H9 (cell line): ENCODE measurements at regions not wholly inside any gene's neighbourhood (a gene's known extent, or its start where the extent isn't known, plus 50 kb on each side); places are given as distances from the start of the nearest gene placed in this dataset.

Experiments
- DNase-seq: peaks from one replicate; pipeline ENCODE4 v3.0.0-alpha.2; 2017
- H2AFZ ChIP-seq: one replicate; pipeline ENCODE4 v1.6.1; 2013; ENCODE audit warnings: mild to moderate bottlenecking, low read length, control low read depth, moderate library complexity
- H2AK5ac ChIP-seq: 2 replicates; pipeline ENCODE4 v1.6.1; 2013; ENCODE audit warnings: low read length, control low read depth, mixed read lengths; ENCODE audit not compliant: insufficient read length
- H2BK120ac ChIP-seq: one replicate; pipeline ENCODE4 v1.6.1; 2013; ENCODE audit warnings: low read depth, mild to moderate bottlenecking, low read length, control low read depth, inconsistent platforms; ENCODE audit not compliant: poor library complexity, severe bottlenecking
- H2BK12ac ChIP-seq: 2 replicates; pipeline ENCODE4 v1.6.1; 2013; ENCODE audit warnings: low read length, control low read depth, mixed read lengths, low read depth; ENCODE audit not compliant: insufficient read length
- H2BK15ac ChIP-seq: 2 replicates; pipeline ENCODE4 v1.6.1; 2013; ENCODE audit warnings: low read depth, low read length, control low read depth
- H2BK20ac ChIP-seq: one replicate; pipeline ENCODE4 v1.6.1; 2013; ENCODE audit warnings: low read depth, mild to moderate bottlenecking, low read length, control low read depth, inconsistent platforms; ENCODE audit not compliant: poor library complexity, severe bottlenecking
- H2BK5ac ChIP-seq: 2 replicates; pipeline ENCODE4 v1.6.1; 2013; ENCODE audit warnings: low read length, control low read depth, mixed read lengths; ENCODE audit not compliant: insufficient read length
- H3K14ac ChIP-seq: 2 replicates; pipeline ENCODE4 v1.6.1; 2013; ENCODE audit warnings: low read length, control low read depth; ENCODE audit not compliant: insufficient read depth
- H3K18ac ChIP-seq: 2 replicates; pipeline ENCODE4 v1.6.1; 2013; ENCODE audit warnings: low read depth, mild to moderate bottlenecking, mixed read lengths, low read length, control low read depth; ENCODE audit not compliant: insufficient read length
- H3K23ac ChIP-seq: 2 replicates; pipeline ENCODE4 v1.6.1; 2013; ENCODE audit warnings: low read length, control low read depth, mixed read lengths, low read depth; ENCODE audit not compliant: insufficient read length
- H3K23me2 ChIP-seq: 2 replicates; pipeline ENCODE4 v1.6.1; 2013; ENCODE audit warnings: low read depth, mild to moderate bottlenecking, mixed read lengths, low read length, control low read depth; ENCODE audit not compliant: insufficient read length, poor library complexity, severe bottlenecking
- H3K27ac ChIP-seq: 2 replicates; pipeline ENCODE4 v1.5.1; 2013; ENCODE audit warnings: low read length, control low read depth, mixed read lengths, low read depth; ENCODE audit not compliant: insufficient read length
- H3K27me3 ChIP-seq: 2 replicates; pipeline ENCODE4 v1.6.1; 2013; ENCODE audit warnings: low read length, control low read depth, inconsistent platforms; ENCODE audit not compliant: insufficient read depth
- H3K4ac ChIP-seq: 2 replicates; pipeline ENCODE4 v1.6.1; 2013; ENCODE audit warnings: low read depth, mild to moderate bottlenecking, control low read depth, inconsistent platforms, low read length, moderate library complexity
- H3K4me1 ChIP-seq: 2 replicates; pipeline ENCODE4 v1.6.1; 2013; ENCODE audit warnings: low read length, control low read depth, inconsistent platforms; ENCODE audit not compliant: insufficient read depth
- H3K4me2 ChIP-seq: 2 replicates; pipeline ENCODE4 v1.6.1; 2013; ENCODE audit warnings: low read length, control low read depth, mixed read lengths; ENCODE audit not compliant: insufficient read length, insufficient read depth
- H3K56ac ChIP-seq: 2 replicates; pipeline ENCODE4 v1.6.1; 2013; ENCODE audit warnings: low read depth, mild to moderate bottlenecking, mixed read lengths, low read length, control low read depth; ENCODE audit not compliant: insufficient read length
- H3K79me1 ChIP-seq: 2 replicates; pipeline ENCODE4 v1.6.1; 2013; ENCODE audit warnings: low read depth, mild to moderate bottlenecking, moderate library complexity, low read length, control low read depth, inconsistent platforms; ENCODE audit not compliant: insufficient read depth, poor library complexity, severe bottlenecking
- H3K79me2 ChIP-seq: 2 replicates; pipeline ENCODE4 v1.6.1; 2013; ENCODE audit warnings: low read length, control low read depth, inconsistent platforms; ENCODE audit not compliant: insufficient read depth
- H3K9ac ChIP-seq: 2 replicates; pipeline ENCODE4 v1.6.1; 2013; ENCODE audit warnings: low read length, control low read depth, mixed read lengths; ENCODE audit not compliant: insufficient read length; ENCODE audit errors: extremely low read depth
- H3K9me3 ChIP-seq: one replicate; pipeline ENCODE4 v1.6.1; 2013; ENCODE audit warnings: low read depth, low read length, inconsistent platforms; ENCODE audit not compliant: control insufficient read depth
- H3T11ph ChIP-seq: one replicate; pipeline ENCODE4 v1.6.1; 2013; ENCODE audit warnings: mild to moderate bottlenecking, low read length, control low read depth, inconsistent platforms
- H4K20me1 ChIP-seq: one replicate; pipeline ENCODE4 v1.6.1; 2013; ENCODE audit not compliant: control insufficient read depth, insufficient read length, insufficient read depth
- H4K5ac ChIP-seq: 2 replicates; pipeline ENCODE4 v1.6.1; 2013; ENCODE audit warnings: low read depth, mild to moderate bottlenecking, mixed read lengths, low read length, control low read depth; ENCODE audit not compliant: insufficient read length
- H4K8ac ChIP-seq: replicated peaks from 2 replicates; pipeline ENCODE4 v1.6.1; 2013; ENCODE audit warnings: low read length, control low read depth, mixed read lengths, low read depth; ENCODE audit not compliant: insufficient read length
- H4K91ac ChIP-seq: 2 replicates; pipeline ENCODE4 v1.6.1; 2013; ENCODE audit warnings: low read depth, mild to moderate bottlenecking, moderate library complexity, mixed read lengths, low read length, control low read depth; ENCODE audit not compliant: insufficient read length
- H3K27ac Mint-ChIP-seq, 3 experiments: 2 replicates in 2 of 3; 3 replicates in 1 of 3; pipeline ENCODE4 v1.8.0; 2020 to 2021; ENCODE audit warnings: mixed read lengths in 3 of 3, mild to moderate bottlenecking in 1 of 3, moderate library complexity in 1 of 3
- H3K27me3 Mint-ChIP-seq: 2 replicates; pipeline ENCODE4 v1.8.0; 2021; ENCODE audit warnings: low read depth, mild to moderate bottlenecking, moderate library complexity, mixed read lengths
- H3K36me3 Mint-ChIP-seq, 3 experiments: 2 replicates in 2 of 3; 3 replicates in 1 of 3; pipeline ENCODE4 v1.8.0; 2020 to 2021; ENCODE audit warnings: low read depth in 3 of 3, mixed read lengths in 3 of 3; ENCODE audit not compliant: insufficient read depth in 1 of 3
- H3K4me1 Mint-ChIP-seq, 2 experiments: 2 replicates each; pipeline ENCODE4 v1.8.0; 2020; ENCODE audit warnings: mixed read lengths in 2 of 2
- H3K4me3 Mint-ChIP-seq, 2 experiments: 2 replicates in 1 of 2; 3 replicates in 1 of 2; pipeline ENCODE4 v1.8.0; 2020 to 2021; ENCODE audit warnings: mild to moderate bottlenecking in 2 of 2, mixed read lengths in 2 of 2, moderate library complexity in 1 of 2
- H3K9me3 Mint-ChIP-seq, 2 experiments: 2 replicates in 1 of 2; 3 replicates in 1 of 2; pipeline ENCODE4 v1.8.0; 2020; ENCODE audit warnings: mild to moderate bottlenecking in 2 of 2, mixed read lengths in 2 of 2, moderate library complexity in 1 of 2
- CTCF ChIP-seq: fragments of 200-600 bp; sonication (generic); conservative IDR thresholded peaks from 3 replicates; pipeline ENCODE4 v1.8.0; 2021; ENCODE audit warnings: antibody characterized with exemption, mild to moderate bottlenecking
- WGBS: extraction: QIAGEN DNeasy Blood & Tissue Kit; methylation state at CpG from one replicate; pipeline ENCODE4 v1.1.7; 2013; ENCODE audit warnings: missing lambda C conversion rate, low lambda C conversion rate, mixed read lengths; ENCODE audit not compliant: insufficient read length; ENCODE audit errors: extremely low coverage; 5-methylcytosine and 5-hydroxymethylcytosine counted together

GRCh38 chr17:15092762-15093161 lies 172.4 kb downstream of the PMP22 start:
- Histone ChIP-seq H3K9ac (no peak overlapping the region), H3K9me3 (no peaks in the 10 kb centered on the region), H3K4me1 (no peaks in the 10 kb centered on the region), H3K27ac (no peak overlapping the region), H3K56ac (no peak overlapping the region), H2BK120ac (no peak overlapping the region), H3K23me2 (no peaks in the 10 kb centered on the region), H2AFZ (no peak overlapping the region), H3K23ac (no peak overlapping the region), H3K27me3 (no peaks in the 10 kb centered on the region), H2BK20ac (peak overlapping the region; percentile 26), H4K5ac (no peak overlapping the region), H2BK5ac (no peak overlapping the region), H3K14ac (no peak overlapping the region), H3K79me2 (no peaks in the 10 kb centered on the region), H2AK5ac (no peak overlapping the region), H3K4ac (no peak overlapping the region), H4K91ac (no peak overlapping the region), H3T11ph (no peak overlapping the region), H4K8ac (no peak overlapping the region), H3K4me2 (no peak overlapping the region), H2BK12ac (no peak overlapping the region), H3K79me1 (no peaks in the 10 kb centered on the region), H4K20me1 (no peaks in the 10 kb centered on the region), H3K18ac (no peak overlapping the region), H2BK15ac (no peak overlapping the region)
- Mint-ChIP-seq H3K4me3 (no peak overlapping the region), H3K9me3 (no peaks in the 10 kb centered on the region), H3K27me3 (no peaks in the 10 kb centered on the region), H3K36me3 (peaks cover 0 to 1% (median 0%) of the 10 kb centered on the region in 3 experiments; a peak in 1 of 7 replicates), H3K27ac (no peak overlapping the region), H3K4me1 (peaks cover 12 to 18% of the 10 kb centered on the region in 2 experiments)
- no peak for TF ChIP-seq CTCF
- no peak for DNase-seq
- WGBS = no CpG with 5 or more reads among the region's 7 CpGs
